NCI-H2171 (cell line): ENCODE measurements at regions not wholly inside any gene's neighbourhood (a gene's known extent, or its start where the extent isn't known, plus 50 kb on each side); places are given as distances from the start of the nearest gene placed in this dataset.

Experiments
- DNase-seq: peaks from one replicate; lab custom pipeline; 2025; lab: John Stamatoyannopoulos, UW

DNA sequence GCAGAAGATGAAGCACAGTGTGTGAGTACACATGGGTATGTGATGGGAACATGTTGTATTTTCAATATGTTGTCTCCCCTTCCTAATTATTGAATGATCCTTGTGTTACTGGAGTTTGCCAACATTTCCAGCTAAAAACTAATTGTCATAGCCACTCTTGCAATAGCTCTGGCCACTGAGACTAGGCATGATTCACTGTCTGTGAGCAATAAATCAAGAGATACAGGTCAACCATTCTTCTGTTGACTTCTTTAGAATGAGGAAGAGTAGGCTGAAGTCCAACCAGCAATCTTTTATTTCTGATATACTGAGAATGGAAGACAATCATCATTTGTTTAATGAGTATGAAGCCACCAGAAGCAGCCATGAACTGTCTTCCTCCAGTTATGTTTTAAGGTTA is 413.9 kb downstream of the SLITRK5 start:
- no peak for DNase-seq

DNA sequence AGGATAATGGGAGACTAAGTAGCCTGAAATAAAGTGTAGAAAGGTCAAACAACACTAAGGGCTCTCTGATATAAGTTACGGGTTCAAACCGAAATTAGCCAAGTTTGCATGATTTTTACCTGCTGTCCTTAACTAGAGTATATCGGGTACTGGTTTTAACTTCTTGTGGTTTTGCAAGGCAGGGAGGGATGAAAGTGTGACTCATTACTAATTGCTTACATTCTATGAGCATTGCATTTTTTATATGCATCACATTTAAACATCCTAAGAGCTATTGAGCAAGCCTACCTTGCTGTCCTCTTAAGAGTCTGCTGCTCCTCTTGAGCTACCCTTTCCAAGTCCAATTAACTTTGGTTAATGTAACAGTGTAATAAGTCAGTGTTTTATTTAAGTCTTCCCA is 415.4 kb downstream of the SLITRK5 start:
- DNase-seq = no peak

DNA sequence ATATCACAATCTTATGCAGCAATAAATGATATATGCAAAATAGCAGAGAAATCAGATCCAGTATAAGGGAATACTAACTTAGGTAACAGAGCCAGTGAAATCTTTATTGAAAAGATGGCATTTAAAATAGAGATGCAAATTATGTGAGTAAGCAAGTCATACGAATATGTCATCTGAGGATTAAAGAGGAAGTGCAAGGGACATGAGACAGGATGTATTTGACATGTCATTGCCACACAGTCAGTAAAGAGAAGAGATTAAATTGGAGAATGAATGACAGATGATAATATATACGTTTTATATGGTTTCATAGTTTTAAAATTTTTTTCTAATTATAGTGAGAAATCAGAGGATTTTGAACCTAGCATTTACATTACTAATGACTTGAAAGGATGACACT is 426.4 kb downstream of the SLITRK5 start:
- no peak for DNase-seq

DNA sequence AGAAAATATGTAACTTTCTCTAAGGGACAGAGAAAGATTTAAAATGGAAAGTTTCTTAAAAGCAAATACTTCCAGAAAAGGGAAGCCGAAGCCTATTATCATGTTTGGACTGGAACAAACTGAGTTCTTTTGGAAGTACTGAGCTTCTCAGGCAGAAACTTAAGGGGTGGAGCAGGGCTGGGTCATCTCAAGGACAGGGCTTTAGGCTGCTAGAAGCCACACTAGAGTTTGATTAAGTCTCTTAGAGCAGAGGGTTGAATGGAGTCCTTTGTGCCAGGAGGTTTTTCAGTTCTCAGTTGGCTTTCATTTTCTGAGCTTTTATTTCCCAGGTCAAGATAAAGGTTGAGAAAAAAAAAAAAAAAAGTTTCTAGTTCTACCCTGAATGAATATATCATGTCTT is 432.7 kb downstream of the SLITRK5 start:
- no peak for DNase-seq

DNA sequence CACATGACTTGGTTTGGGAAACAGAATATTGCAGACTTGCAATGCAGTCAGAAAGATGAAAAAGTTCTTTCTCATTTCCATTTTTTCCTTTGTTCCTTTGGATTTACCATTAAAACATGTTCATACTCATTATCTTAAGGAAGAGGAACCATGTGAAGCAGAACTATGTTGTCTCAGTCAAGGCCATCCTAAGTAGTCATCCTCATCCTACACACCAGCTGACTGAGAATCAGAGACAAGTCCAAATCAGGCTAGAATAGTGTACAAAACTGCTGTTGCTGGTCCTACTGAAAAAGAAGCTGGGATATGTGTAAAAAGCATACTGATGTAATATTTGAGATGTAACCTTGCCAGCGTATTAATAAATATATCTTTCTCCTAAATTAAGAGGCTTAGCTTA is 433.4 kb downstream of the SLITRK5 start:
- no peak for DNase-seq

DNA sequence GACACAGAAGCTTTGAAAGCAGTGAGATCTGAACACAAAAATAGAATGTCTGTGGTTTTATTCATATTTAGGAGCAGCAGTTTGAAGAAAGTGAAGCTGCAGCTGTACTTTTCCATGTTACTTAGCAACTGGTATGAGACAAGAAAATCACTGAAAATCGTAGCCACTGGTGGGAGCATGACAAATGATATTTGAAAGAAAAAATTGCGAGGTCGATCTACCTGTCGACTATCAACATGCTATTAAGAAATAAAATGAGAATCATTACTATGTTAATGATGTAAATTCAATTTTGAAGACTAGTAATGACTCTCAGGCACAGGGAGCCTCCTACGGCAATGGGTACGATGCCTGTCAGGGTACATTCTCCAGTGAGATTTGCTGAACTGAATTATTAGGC is 436.4 kb downstream of the SLITRK5 start:
- no peak for DNase-seq

DNA sequence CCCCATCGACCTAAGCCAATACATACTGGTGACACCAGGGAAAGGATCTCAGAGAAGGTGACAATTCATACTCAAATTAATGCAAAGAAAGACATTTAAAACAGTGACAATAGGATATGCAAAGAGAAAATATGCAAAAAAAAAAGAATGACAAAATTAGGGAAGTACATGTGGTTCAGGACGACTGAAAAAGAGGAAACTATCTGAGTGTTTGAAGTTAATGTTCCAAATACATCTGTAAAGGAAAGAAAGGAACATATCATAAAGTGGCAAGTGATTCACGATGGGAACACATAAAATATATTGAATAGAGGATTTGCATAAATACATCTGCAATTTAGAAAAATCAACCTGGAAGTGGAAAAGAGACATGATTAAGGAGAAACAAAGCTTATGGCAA is 441.4 kb downstream of the SLITRK5 start:
- DNase-seq = no peak

DNA sequence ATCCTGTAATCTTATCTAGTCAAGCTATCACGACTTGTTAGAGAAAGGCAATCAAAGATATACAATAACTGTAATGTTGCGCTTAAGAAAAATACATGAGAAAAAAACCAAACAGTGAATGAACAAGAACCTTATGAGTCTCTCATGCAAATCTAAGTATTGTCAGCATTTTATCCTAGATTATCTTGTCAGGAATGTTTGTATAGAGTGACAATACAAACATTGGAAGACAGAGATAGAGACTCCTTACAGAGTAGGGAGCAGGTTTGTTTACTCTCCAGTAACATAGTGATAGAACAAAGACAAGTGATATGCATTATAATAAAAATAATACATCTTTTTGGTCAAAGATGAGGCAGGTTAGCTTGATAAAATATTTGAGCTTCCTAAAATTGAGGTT is 444.8 kb downstream of the SLITRK5 start:
- DNase-seq = no peak

DNA sequence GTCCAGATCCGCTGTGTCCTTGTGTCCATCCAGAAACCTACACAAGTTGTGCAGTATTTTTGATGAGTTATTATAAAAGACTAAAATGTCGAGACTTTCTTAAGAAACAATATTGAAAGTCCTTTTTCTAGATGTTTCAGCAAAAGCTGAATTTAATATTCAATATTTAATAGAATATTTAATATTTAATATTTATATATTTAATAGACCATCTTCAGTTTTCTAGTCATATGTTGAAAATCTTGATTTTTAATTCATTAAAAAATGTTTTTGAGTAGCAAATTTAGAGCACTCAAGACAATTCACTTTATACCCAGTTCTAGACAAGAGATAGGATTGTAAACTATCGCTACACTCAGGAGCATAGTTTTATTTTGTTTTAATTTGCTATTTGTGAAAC is 447.8 kb downstream of the SLITRK5 start:
- DNase-seq = no peak

DNA sequence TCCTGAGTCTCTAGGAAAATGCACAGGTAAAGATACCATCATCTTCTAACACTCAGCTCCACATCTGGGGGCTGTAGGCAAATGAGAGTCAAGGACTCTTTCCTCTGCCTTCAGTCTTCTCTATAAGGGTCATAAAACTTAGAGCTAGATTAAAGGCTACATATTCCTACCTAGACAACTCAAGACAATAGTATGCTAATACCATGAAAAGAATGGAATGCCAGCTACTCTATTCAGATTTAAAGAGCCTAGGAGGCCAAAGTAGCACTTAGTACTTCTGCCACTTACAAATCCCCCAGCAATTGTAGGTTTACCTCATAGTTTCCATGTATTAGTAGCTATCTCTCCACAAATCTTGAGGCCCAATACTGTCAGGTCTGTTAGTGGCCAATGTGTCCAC is 453.0 kb downstream of the SLITRK5 start:
- no peak for DNase-seq

DNA sequence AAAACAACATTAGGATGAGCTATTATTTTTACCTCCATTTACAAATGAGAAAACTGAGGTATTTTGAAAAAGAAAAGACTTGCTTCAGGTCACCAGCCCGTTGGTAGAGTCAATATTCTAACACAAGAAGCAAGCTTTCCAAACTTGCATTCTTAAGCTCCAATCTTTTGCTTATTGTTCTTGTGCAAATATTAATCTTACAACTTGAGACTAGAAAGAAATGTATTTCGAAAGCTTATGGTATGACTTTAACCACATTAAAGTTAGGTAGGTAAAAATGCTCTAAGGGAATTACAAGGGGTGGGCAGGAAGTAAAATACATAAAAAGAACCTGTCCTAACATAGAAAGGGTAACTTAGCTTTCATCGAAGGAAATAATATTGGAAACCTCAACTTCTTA is 453.9 kb downstream of the SLITRK5 start:
- no peak for DNase-seq

DNA sequence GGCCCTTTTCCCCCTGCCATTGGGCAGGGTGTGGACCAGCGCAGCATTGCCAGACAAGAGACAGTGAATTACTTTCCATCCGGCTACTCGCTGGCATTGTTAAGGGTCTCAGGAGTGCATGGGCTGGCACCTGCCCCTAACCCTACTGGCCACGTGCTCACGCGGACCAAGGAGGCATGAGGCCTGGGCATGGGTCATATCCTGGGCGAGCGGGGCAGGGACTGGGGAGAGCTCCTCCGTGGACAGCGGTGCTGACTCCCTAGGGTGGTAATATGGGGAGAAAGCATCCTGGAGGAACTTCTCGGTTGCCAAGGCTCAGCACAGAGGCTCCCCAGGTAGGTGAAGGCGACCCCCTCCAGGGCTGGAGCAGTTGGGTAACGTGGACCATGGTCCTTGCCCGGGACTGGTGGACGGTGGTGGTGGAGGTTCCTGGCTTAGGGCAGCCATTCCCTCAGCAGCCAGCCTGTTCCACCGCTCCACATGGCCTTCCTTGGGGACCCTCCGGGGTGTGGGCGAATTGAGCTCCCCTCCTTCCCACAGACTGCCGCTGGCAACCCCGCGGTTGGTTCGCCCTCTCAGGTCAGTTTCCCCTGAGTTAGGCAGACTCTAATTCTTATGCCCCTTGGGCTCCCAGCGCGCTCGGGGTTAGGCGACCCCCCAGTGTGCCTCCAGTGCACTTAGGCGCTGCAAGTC is 465.1 kb downstream of the SLITRK5 start:
- DNase-seq = no peak

DNA sequence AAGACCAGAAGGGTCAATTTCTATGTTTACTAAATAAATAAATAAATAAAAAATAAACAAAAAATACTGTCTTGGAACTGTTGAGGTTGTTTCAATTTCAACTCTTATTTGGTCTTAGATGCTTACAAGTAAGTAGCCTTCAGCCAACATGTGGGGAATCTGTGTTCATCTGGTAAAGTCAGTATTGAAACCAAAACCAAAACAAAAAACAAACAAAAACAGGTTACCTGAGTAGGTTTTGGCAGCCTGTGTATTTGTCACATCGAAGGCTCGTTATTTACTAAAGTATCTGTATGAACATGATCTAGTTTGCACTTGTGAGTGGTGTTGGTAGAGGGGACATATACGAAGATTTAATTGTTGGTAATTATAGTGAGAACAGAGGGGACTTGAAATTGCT is 471.5 kb downstream of the SLITRK5 start:
- DNase-seq = no peak

DNA sequence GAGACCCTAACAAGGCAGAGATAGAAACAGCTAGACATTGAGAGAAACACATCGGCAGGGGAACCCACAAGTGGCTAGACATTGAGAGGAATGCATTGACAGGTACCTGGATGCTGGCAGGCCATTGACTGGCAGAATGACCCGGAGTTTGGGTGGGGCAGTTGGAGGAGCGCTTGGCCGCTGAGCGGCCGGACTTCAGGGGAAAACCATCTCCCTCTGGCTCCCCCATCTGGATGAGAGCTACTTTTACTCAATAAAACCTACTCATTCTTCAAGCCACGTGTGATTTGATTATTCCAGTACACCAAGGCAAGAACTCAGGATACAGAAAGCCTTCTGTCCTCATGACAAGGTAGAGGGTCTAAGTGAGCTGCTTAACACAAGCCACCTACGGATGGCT is 473.4 kb downstream of the SLITRK5 start:
- no peak for DNase-seq

DNA sequence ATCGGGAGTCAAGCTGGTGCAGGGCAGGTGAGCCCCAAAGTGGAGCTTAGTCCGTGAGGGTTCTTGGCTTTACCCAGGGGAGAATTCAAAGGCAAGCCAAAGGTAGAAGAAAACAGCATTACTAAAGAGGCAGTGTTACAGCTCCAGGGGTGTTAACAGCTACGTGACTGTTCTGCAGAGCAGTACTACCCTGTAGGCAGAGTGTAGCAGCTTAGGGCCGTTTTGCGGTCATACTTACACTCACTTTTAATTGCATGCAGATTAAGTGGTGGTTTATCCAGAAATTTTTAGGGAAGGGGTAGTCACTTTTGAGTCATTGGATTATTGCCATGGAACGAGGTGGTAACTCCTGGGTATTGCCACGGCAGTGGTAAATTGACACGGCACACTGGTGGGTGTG is 482.2 kb downstream of the SLITRK5 start:
- no peak for DNase-seq

DNA sequence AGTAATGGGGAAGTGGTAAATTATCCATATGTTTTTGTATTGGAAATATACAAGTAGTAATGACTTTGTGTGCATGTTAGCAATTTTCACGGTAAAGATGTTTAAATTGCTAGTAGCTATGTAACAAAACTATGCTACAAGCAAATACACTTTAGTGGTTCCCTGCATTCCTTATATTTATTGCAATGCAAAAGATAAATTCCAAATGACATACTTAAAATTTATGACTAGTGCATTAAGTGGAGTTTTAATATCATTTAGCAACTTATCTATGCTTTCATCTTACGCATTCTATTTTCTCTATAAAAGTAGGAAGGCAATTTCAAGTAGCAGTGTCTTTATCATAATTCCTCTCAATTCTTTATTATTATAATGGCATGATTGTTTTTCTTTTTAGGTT is 482.8 kb downstream of the SLITRK5 start:
- DNase-seq = no peak

DNA sequence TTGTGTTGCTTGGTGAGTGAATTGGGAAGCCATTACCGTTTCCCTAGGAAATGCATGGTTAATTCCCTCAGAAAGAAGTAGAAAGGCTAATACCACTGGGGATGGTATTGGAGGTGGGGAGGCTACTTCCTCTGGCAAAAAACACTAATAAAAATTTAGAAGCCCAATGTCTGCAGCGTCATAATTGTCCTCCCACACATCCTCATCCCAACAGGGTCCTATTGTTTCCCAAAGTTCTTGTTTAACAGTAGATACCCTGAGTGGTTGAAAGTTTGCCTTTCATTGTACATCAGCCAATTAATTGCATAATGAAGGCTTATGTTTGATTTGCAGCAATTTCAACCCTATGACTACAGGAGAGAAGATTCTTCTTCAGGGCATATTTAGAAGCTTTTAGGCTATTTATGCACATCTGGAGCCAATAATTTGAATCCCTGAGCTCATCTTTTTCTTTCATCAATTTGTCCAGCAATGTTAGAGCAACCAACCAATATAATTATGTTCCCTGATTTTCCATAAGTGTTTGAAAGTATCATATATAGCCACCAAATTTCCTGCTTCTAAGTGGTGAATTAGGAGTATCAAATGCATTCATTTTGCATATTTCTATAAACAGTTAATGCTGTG is 491.0 kb downstream of the SLITRK5 start:
- DNase-seq = no peak

DNA sequence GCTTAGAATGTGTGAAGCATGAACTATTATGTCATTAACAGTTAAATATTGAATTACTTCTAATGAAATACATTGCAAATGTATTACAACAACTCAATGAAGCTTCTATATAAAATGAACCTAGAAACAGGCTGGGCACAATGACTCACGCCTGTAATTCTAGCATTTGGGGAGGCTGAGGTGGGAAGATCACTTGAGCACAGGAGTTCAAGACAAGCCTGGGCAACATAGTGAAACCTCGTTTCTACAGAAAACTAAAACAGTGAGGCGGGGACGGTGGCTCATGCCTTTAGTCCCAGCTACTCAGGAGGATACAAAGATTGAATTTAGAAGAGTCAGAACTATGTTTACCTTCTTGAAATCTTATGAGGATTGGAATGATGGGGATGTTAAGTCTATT is 505.1 kb downstream of the SLITRK5 start:
- DNase-seq = no peak

DNA sequence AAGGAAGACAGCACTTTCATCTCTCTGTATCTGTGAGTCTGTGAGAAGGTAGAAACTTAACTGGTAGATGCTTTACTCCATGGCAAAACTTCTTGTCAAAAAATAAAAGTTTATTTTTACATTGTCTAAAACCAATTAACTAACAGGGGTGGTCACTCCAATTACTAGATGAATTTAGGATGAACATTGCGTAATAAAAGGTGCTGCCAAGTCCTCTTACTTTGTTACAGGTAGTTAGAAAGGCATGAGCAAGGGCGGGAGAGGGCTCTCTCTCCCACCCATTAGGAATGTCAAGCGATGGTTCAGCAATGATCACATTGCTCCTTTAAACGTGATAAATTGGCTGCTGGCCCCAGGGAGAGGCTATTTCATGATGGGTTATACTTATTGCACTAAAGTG is 512.3 kb downstream of the SLITRK5 start:
- no peak for DNase-seq

DNA sequence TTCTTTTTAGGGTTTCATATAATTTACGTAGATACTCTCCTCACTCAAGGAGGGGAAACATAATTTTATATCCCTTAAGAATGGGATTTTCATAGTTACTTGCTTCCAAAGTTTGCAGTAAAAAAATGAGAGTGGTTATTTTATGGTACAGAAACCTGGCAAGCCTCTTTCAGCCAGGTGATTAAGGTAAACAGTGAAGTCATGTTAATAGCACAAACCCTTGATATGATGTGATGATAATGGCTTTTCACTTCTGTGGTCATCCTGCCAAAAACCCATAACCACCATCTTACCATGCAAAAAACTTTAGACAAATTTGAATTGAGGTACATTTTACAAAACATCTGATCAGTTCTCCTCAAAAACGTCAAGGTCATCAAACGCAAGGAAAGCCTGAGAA is 517.8 kb downstream of the SLITRK5 start:
- no peak for DNase-seq

DNA sequence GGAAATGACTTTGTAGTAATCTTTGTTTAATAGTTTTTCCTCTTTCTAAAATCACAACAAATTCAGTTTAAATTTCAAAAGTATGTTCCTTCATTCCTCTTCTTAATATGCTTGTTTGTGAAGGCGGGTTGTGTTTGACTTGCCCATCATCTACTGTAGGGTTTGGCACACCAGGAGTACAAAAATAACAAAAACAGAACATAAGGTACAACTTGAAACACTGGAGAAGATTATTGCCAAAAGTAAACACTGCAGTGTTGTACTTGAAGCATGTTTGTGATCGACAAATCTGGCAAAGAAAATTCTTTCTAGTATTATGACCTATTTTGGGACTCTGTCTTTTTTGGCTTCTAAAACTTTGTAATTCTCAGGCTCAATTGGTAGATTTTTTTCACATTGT is 518.6 kb downstream of the SLITRK5 start:
- no peak for DNase-seq

DNA sequence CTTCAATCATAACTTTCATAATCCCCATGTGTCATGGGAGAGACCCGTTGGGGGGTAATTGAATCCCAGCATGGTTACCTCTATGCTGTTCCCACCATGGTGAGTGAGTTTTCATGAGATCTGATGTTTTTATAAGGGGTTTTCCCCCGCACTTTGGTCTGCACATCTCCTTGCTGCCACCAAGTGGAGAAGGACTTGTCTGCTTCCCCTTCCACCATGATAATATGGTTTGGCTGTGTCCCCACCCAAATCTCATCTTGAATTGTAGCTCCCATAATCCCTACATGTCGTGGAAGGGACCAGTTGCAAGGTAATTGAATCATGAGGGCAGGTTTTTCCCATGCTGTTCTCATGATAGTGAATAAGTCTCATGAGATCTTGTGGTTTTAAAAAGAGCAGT is 524.9 kb downstream of the SLITRK5 start:
- no peak for DNase-seq

DNA sequence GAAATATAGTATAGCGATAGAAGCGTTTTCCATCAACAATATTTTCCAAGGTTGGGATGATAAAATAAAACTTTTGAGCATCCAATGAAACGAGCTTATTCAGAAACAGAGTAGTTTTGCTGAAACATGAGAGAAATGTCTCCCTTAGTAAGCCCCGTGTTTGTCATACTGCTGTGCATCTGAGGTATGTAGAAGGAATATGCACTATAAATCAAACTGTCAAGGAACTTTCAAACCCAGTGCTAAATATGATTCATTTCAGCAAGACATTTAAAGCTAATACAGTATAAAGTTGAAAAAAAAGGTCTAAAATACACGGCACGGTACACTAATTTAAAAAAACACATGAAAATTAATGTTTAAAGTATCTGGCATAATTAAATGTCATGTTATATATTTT is 546.2 kb downstream of the SLITRK5 start:
- no peak for DNase-seq

DNA sequence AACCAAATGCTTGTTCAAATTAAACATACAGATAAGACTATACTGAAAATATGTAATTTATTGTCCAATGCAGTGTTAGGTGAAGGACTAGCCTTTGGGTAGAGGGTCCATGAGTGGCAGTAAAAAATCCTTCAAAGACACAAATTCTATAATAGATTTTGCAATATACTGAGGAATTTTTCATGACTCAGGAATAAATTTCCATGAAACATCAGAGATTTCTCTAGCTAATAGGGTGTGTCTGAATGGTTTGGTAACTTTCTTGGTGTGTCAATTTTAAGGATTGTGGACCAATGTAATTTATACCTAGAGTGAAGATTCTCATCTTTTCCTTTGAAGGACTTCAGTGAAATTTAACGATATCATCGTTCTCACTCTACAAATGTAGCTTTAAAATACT is 546.7 kb downstream of the SLITRK5 start:
- DNase-seq = no peak
